DMS153 (cell line): ENCODE measurements at regions not wholly inside any gene's neighbourhood (a gene's known extent, or its start where the extent isn't known, plus 50 kb on each side); places are given as distances from the start of the nearest gene placed in this dataset.
"Not testable (repeated sequence)": the region's sequence is repeated elsewhere in the genome, so short reads cannot be mapped to it uniquely, and the experiment has no call there.

Experiments used
- DNase-seq: peaks from one replicate; lab custom pipeline; 2025; lab: John Stamatoyannopoulos, UW

- no peak for DNase-seq
Observed at GRCh38 chr5:156218367-156219158, 108.4 kb upstream of the SGCD start.

- no peak for DNase-seq
Observed at GRCh38 chr5:156219483-156220005, 107.4 kb upstream of the SGCD start.

- no peak for DNase-seq
Observed at GRCh38 chr5:156221816-156222215, 105.1 kb upstream of the SGCD start.

GRCh38 chr5:156223547-156223946 lies 103.4 kb upstream of the SGCD start:
- no peak for DNase-seq

- DNase-seq, result not testable (repeated sequence)
Observed at GRCh38 chr5:156226485-156226884, 100.5 kb upstream of the SGCD start.

- no peak for DNase-seq
Observed at GRCh38 chr5:156230887-156231286, 96.1 kb upstream of the SGCD start.

GRCh38 chr5:156232251-156232869 lies 94.6 kb upstream of the SGCD start:
- DNase-seq, result no peak

GRCh38 chr5:156237361-156237760 lies 89.6 kb upstream of the SGCD start:
- DNase-seq, result no peak

GRCh38 chr5:156239800-156240199 lies 87.2 kb upstream of the SGCD start:
- DNase-seq, result no peak

- DNase-seq, result no peak
Observed at GRCh38 chr5:156240414-156240813, 86.5 kb upstream of the SGCD start.

- no peak for DNase-seq
Observed at GRCh38 chr5:156241266-156241665, 85.7 kb upstream of the SGCD start.

GRCh38 chr5:156245895-156246294 lies 81.1 kb upstream of the SGCD start:
- no peak for DNase-seq

GRCh38 chr5:156251076-156251475 lies 75.9 kb upstream of the SGCD start:
- DNase-seq, result no peak

- DNase-seq, result no peak
Observed at GRCh38 chr5:156253130-156253529, 73.8 kb upstream of the SGCD start.

- DNase-seq, result no peak
Observed at GRCh38 chr5:156254196-156254595, 72.8 kb upstream of the SGCD start.

- no peak for DNase-seq
Observed at GRCh38 chr5:156256642-156257041, 70.3 kb upstream of the SGCD start.

- no peak for DNase-seq
Observed at GRCh38 chr5:156258934-156259333, 68.0 kb upstream of the SGCD start.

GRCh38 chr5:156259618-156260017 lies 67.3 kb upstream of the SGCD start:
- no peak for DNase-seq

- no peak for DNase-seq
Observed at GRCh38 chr5:156261275-156261939, 65.6 kb upstream of the SGCD start.

- DNase-seq, result no peak
Observed at GRCh38 chr5:156271569-156271968, 55.4 kb upstream of the SGCD start.

GRCh38 chr5:156272139-156272538 lies 54.8 kb upstream of the SGCD start:
- DNase-seq, result no peak

- DNase-seq, result no peak
Observed at GRCh38 chr5:156273325-156273724, 53.6 kb upstream of the SGCD start.

GRCh38 chr5:156274453-156274852 lies 52.5 kb upstream of the SGCD start:
- DNase-seq, result no peak
